Type B pancreatic cell (in vitro differentiated cells): ENCODE measurements at regions not wholly inside any gene's neighbourhood (a gene's known extent, or its start where the extent isn't known, plus 50 kb on each side); places are given as distances from the start of the nearest gene placed in this dataset.
"Not testable (repeated sequence)": the region's sequence is repeated elsewhere in the genome, so short reads cannot be mapped to it uniquely, and the experiment has no call there.

Experiments used
- DNase-seq: peaks from one replicate; pipeline ENCODE4 v3.0.0; 2021; ENCODE audit warnings: mixed read lengths; ENCODE audit not compliant: unreplicated experiment; ENCODE audit errors: extremely low spot score
- H3K27ac Mint-ChIP-seq: 2 replicates; pipeline ENCODE4 v1.8.0; 2021; ENCODE audit warnings: mild to moderate bottlenecking, mixed read lengths
- H3K27me3 Mint-ChIP-seq: 2 replicates; pipeline ENCODE4 v1.8.0; 2021; ENCODE audit warnings: mixed read lengths
- H3K36me3 Mint-ChIP-seq: 2 replicates; pipeline ENCODE4 v1.8.0; 2021; ENCODE audit warnings: mixed read lengths
- H3K4me1 Mint-ChIP-seq: one replicate; pipeline ENCODE4 v1.8.0; 2021; ENCODE audit warnings: mixed read lengths; ENCODE audit not compliant: unreplicated experiment
- H3K4me3 Mint-ChIP-seq: 2 replicates; pipeline ENCODE4 v1.8.0; 2021; ENCODE audit warnings: mild to moderate bottlenecking, mixed read lengths
- H3K9me3 Mint-ChIP-seq: 2 replicates; pipeline ENCODE4 v1.8.0; 2021; ENCODE audit warnings: mixed read lengths
- CTCF ChIP-seq: fragments of 200-600 bp; sonication (generic); conservative IDR thresholded peaks from 2 replicates; pipeline ENCODE4 v1.5.0; 2021; ENCODE audit warnings: antibody characterized with exemption, mild to moderate bottlenecking

- H3K27me3 Mint-ChIP-seq = no peaks in the 10 kb centered on the region
- H3K4me3 Mint-ChIP-seq = no peak overlapping the region
- no peak overlapping the region for H3K27ac Mint-ChIP-seq
- no peaks in the 10 kb centered on the region for H3K9me3 Mint-ChIP-seq
- no peaks in the 10 kb centered on the region for H3K36me3 Mint-ChIP-seq
- no peak for DNase-seq
- TF ChIP-seq CTCF = no peak
- H3K4me1 Mint-ChIP-seq = peaks cover 8% of the 10 kb centered on the region
These were observed 73.5 kb upstream of the VCAM1 start for GRCh38 chr1:100646001-100646400.

GRCh38 chr1:100649146-100649545 lies 70.4 kb upstream of the VCAM1 start:
- Mint-ChIP-seq H3K4me3 (no peak overlapping the region), H3K9me3 (no peaks in the 10 kb centered on the region), H3K27me3 (no peaks in the 10 kb centered on the region), H3K36me3 (no peaks in the 10 kb centered on the region), H3K27ac (no peak overlapping the region), H3K4me1 (peaks cover under 1% of the 10 kb centered on the region)
- TF ChIP-seq CTCF = no peak
- no peak for DNase-seq

- Mint-ChIP-seq H3K4me1 (peaks cover 12% of the 10 kb centered on the region), H3K9me3 (no peaks in the 10 kb centered on the region), H3K27me3 (no peaks in the 10 kb centered on the region), H3K27ac (peak overlapping the region; percentile 48), H3K4me3 (peak overlapping the region; percentile 11), H3K36me3 (no peaks in the 10 kb centered on the region)
- no peak for DNase-seq
- no peak for TF ChIP-seq CTCF
These were observed 61.4 kb upstream of the VCAM1 start for GRCh38 chr1:100657876-100658715.

GRCh38 chr1:100658716-100659026 lies 60.9 kb upstream of the VCAM1 start:
- H3K4me3 Mint-ChIP-seq = no peak overlapping the region
- H3K9me3 Mint-ChIP-seq = no peaks in the 10 kb centered on the region
- no peak overlapping the region for H3K27ac Mint-ChIP-seq

GRCh38 chr1:100661176-100661575 lies 58.4 kb upstream of the VCAM1 start:
- DNase-seq = no peak
- H3K27me3 Mint-ChIP-seq = no peaks in the 10 kb centered on the region
- H3K4me3 Mint-ChIP-seq = no peak overlapping the region
- H3K36me3 Mint-ChIP-seq = no peaks in the 10 kb centered on the region
- H3K4me1 Mint-ChIP-seq = peaks cover 12% of the 10 kb centered on the region
- no peak overlapping the region for H3K27ac Mint-ChIP-seq
- TF ChIP-seq CTCF = no peak
- no peaks in the 10 kb centered on the region for H3K9me3 Mint-ChIP-seq

More at GRCh38 chr1:100658716-100659026, 60.9 kb upstream of the VCAM1 start:
- no peak for TF ChIP-seq CTCF
- no peaks in the 10 kb centered on the region for H3K36me3 Mint-ChIP-seq
- H3K27me3 Mint-ChIP-seq = no peaks in the 10 kb centered on the region
- DNase-seq = no peak
- peaks cover 12% of the 10 kb centered on the region for H3K4me1 Mint-ChIP-seq

- DNase-seq, H3K4me1 Mint-ChIP-seq, H3K36me3 Mint-ChIP-seq, H3K27me3 Mint-ChIP-seq, H3K4me3 Mint-ChIP-seq, H3K9me3 Mint-ChIP-seq, H3K27ac Mint-ChIP-seq: not testable (repeated sequence)
These were observed 51.0 kb upstream of the VCAM1 start for GRCh38 chr1:100668494-100668893.
